ENCODE measurements at regions not wholly inside any gene's neighbourhood (a gene's known extent, or its start where the extent isn't known, plus 50 kb on each side); places are given as distances from the start of the nearest gene placed in this dataset.
A peak's percentile ranks its signal among the peaks of the same experiment; 100 is the strongest.

DNA sequence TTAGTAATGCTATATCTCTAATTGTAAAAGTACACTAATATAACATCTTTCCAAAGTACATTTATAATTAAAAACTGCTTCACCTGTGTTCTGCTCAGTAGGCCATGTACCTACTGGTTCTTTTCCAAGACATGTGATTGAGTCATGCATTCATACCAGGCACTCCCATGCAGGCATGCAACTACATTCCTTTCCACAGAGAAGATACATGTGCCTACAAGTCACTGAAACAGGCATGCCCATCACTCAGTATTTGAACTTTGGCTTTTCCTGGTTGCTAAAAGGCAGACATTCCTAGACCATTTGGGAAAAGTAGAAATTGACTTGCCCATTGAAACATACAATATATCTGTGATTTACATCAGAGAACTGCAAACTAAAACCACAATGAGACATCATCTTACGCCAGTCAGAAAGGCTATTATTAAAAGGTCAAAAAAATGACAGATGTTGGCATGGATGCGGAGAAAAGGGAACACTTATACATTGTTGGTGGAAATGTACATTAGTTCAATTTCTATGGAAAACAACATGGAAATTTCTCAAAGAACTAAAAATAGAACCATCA lies 148.3 kb upstream of the MOCS2 start:
- H3K27ac ChIP-seq = no peak overlapping the region
- TF ChIP-seq CTCF (conservative IDR thresholded peaks at IDR 0.05; ENCODE audit: low read depth) = no peak
- POLR2A ChIA-PET (ENCODE audit: low non-redundant PET) = no interaction called here

GRCh38 chr5:53259176-53259575 lies 149.6 kb upstream of the MOCS2 start:
- no peak for TF ChIP-seq CTCF (conservative IDR thresholded peaks at IDR 0.05; ENCODE audit: low read depth)
- ChIA-PET POLR2A (ENCODE audit: low non-redundant PET) (no interaction called here), CTCF (interaction anchor here (0.7 kb wide), 2 partner anchors 158 to 1258 kb away, joined by 3 read pairs; no protein-coding TSS in a partner anchor)
- no peak for DNase-seq (ENCODE audit: low spot score)
- no peak overlapping the region for H3K27ac ChIP-seq

More for the DNA sequence above, 148.3 kb upstream of the MOCS2 start:
- DNase-seq (ENCODE audit: low spot score) = peak; percentile 92
- CTCF ChIA-PET = no interaction called here

DNA sequence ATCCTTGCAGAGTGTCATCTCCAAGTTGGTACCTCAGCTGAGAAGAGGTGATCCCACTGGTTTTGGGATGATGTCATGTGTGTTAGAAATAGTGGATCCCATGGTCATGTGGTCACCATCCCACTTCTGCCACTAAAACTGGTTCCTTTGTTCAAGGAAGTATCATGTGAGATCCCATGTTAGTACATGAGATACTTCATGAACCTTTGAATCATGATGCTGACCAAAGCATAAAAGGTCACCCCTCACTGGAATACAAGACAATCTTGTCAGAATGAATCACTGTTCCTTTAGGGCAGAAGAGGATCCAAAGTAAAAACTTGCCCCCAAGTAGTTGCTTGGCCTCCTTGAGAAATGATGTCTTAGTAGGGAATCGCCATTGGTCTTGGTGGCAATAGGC lies 150.9 kb upstream of the MOCS2 start:
- CTCF ChIA-PET = no interaction called here
- no peak for DNase-seq (ENCODE audit: low spot score)
- no peak for TF ChIP-seq CTCF (conservative IDR thresholded peaks at IDR 0.05; ENCODE audit: low read depth)
- no peak overlapping the region for H3K27ac ChIP-seq
- POLR2A ChIA-PET (ENCODE audit: low non-redundant PET) = no interaction called here

- H3K27ac ChIP-seq = no peak overlapping the region
- ChIA-PET CTCF (interaction anchor here (0.7 kb wide), 1 partner anchor 169 kb away, joined by 3 read pairs; no protein-coding TSS in a partner anchor), POLR2A (ENCODE audit: low non-redundant PET) (no interaction called here)
- no peak for DNase-seq (ENCODE audit: low spot score)
- no peak for TF ChIP-seq CTCF (conservative IDR thresholded peaks at IDR 0.05; ENCODE audit: low read depth)
Measured at GRCh38 chr5:53261245-53261644, 151.7 kb upstream of the MOCS2 start.

GRCh38 chr5:53262348-53262970 lies 152.9 kb upstream of the MOCS2 start:
- CTCF ChIA-PET = interaction anchor here (0.6 to 0.8 kb wide), 3 partner anchors 96 to 373 kb away, joined by 3 to 4 read pairs (median 3); no protein-coding TSS in a partner anchor
- DNase-seq (ENCODE audit: low spot score) = peak; percentile 20

DNA sequence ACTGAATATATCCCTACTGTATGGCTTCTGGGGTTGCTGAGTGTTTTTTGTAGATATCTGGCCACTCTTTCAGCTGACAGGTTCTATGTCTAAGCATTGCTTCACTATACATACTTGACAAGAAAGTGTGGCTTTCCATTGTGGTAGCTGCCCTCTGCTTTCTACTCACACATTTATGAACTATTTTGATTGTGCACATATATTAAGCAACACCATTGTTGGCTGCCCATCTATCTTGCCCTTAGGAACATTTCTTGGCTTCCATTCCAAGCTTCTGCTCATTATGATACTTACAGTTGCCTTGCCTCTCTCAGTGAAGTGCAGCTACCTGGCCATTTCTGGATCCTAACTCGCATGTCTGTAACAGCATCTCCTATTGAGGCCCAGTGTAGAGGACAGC lies 153.6 kb upstream of the MOCS2 start:
- H3K27ac ChIP-seq = no peak overlapping the region
- CTCF ChIA-PET = no interaction called here
- POLR2A ChIA-PET (ENCODE audit: low non-redundant PET) = interaction anchor here (0.6 kb wide), 1 partner anchor 12 kb away, joined by 3 read pairs; no protein-coding TSS in a partner anchor
- no peak for TF ChIP-seq CTCF (conservative IDR thresholded peaks at IDR 0.05; ENCODE audit: low read depth)
- DNase-seq (ENCODE audit: low spot score) = no peak

More at GRCh38 chr5:53262348-53262970, 152.9 kb upstream of the MOCS2 start:
- no peak for TF ChIP-seq CTCF (conservative IDR thresholded peaks at IDR 0.05; ENCODE audit: low read depth)
- no peak overlapping the region for H3K27ac ChIP-seq
- POLR2A ChIA-PET (ENCODE audit: low non-redundant PET) = interaction anchor here (0.6 kb wide), 1 partner anchor 11 kb away, joined by 3 read pairs; no protein-coding TSS in a partner anchor
